Activated CD4-positive, alpha-beta T cell treated with anti-CD3 and anti-CD28 coated beads, Interleukin-2, Interleukin-6, amounts not matched to agents 100 ng/mL and 50 ng/mL, durations not matched to agents 16 hours and 8 hours (primary cell): ENCODE measurements at regions not wholly inside any gene's neighbourhood (a gene's known extent, or its start where the extent isn't known, plus 50 kb on each side); places are given as distances from the start of the nearest gene placed in this dataset.
"Not testable (repeated sequence)": the region's sequence is repeated elsewhere in the genome, so short reads cannot be mapped to it uniquely, and the experiment has no call there.

Source experiments
- DNase-seq: peaks from one replicate; pipeline ENCODE4 v3.0.0-alpha.2; 2020

- no peak for DNase-seq
Measured at GRCh38 chr11:71095294-71095850, 157.0 kb downstream of the SHANK2 start.

- DNase-seq, result no peak
Measured at GRCh38 chr11:71094296-71095077, 157.9 kb downstream of the SHANK2 start.

GRCh38 chr11:71093783-71094182, 158.6 kb downstream of the SHANK2 start:
- DNase-seq, result no peak

- no peak for DNase-seq
Measured at GRCh38 chr11:71091506-71092265, 160.7 kb downstream of the SHANK2 start.

GRCh38 chr11:71089571-71089970, 162.8 kb downstream of the SHANK2 start:
- no peak for DNase-seq

- DNase-seq, result not testable (repeated sequence)
Measured at GRCh38 chr11:71088314-71089215, 163.8 kb downstream of the SHANK2 start.

GRCh38 chr11:71086687-71087258, 165.6 kb downstream of the SHANK2 start:
- no peak for DNase-seq

- DNase-seq, result no peak
Measured at GRCh38 chr11:71084306-71085012, 167.9 kb downstream of the SHANK2 start.

- DNase-seq, result no peak
Measured at GRCh38 chr11:71083105-71083504, 169.3 kb downstream of the SHANK2 start.

GRCh38 chr11:71082454-71082853, 169.9 kb downstream of the SHANK2 start:
- DNase-seq, result no peak

- no peak for DNase-seq
Measured at GRCh38 chr11:71081704-71082230, 170.6 kb downstream of the SHANK2 start.

GRCh38 chr11:71080239-71081097, 171.9 kb downstream of the SHANK2 start:
- peak; percentile 79 for DNase-seq

- DNase-seq, result no peak
Measured at GRCh38 chr11:71079795-71080194, 172.6 kb downstream of the SHANK2 start.

GRCh38 chr11:71078482-71078881, 173.9 kb downstream of the SHANK2 start:
- DNase-seq, result no peak

- no peak for DNase-seq
Measured at GRCh38 chr11:71076525-71077304, 175.7 kb downstream of the SHANK2 start.

GRCh38 chr11:71075871-71076420, 176.4 kb downstream of the SHANK2 start:
- DNase-seq, result no peak

- DNase-seq, result no peak
Measured at GRCh38 chr11:71075116-71075720, 177.2 kb downstream of the SHANK2 start.

- DNase-seq, result no peak
Measured at GRCh38 chr11:71071736-71072509, 180.5 kb downstream of the SHANK2 start.
